Spinal cord (tissue), 10 donors: ENCODE measurements at regions not wholly inside any gene's neighbourhood (a gene's known extent, or its start where the extent isn't known, plus 50 kb on each side); places are given as distances from the start of the nearest gene placed in this dataset. TPM values are rescaled to one million over a fixed set of nuclear protein-coding genes. Genes with fewer than 3 reads are reported as not detected.
A peak's percentile ranks its signal among the peaks of the same experiment; 100 is the strongest.

Source experiments
- DNase-seq, 6 donors: peaks; one replicate each; pipeline versions ENCODE4 v3.0.0 to v3.0.0-alpha.2; 2013 to 2015; ENCODE audit warnings: low spot score in 6 of 6, low read depth in 4 of 6
- H3K27ac ChIP-seq: one replicate; pipeline ENCODE4 v1.5.1; 2013; ENCODE audit warnings: low read depth, low read length, control low read depth
- H3K27me3 ChIP-seq: one replicate; pipeline ENCODE4 v1.6.1; 2013; ENCODE audit warnings: low read length; ENCODE audit not compliant: control insufficient read depth, insufficient read depth
- H3K36me3 ChIP-seq: one replicate; pipeline ENCODE4 v1.6.1; 2013; ENCODE audit warnings: low read length; ENCODE audit not compliant: control insufficient read depth, insufficient read depth
- H3K4me1 ChIP-seq: one replicate; pipeline ENCODE4 v1.6.1; 2013; ENCODE audit warnings: low read length; ENCODE audit not compliant: control insufficient read depth, insufficient read depth
- H3K4me3 ChIP-seq: one replicate; pipeline ENCODE4 v1.5.1; 2013; ENCODE audit warnings: low read depth, low read length, control low read depth
- H3K9me3 ChIP-seq: one replicate; pipeline ENCODE4 v1.6.1; 2013; ENCODE audit warnings: low read length; ENCODE audit not compliant: control insufficient read depth, insufficient read depth
- WGBS: methylation state at CpG from one replicate; pipeline ENCODE4 v1.1.5; 2013; ENCODE audit warnings: missing lambda C conversion rate; ENCODE audit not compliant: insufficient coverage; 5-methylcytosine and 5-hydroxymethylcytosine counted together
- small RNA-seq: library from RNA; depleted of rRNA; stranded (forward); fragments of <200 nt; gene quantifications from one replicate; pipeline ENCODE3, GENCODE V24; 2014; ENCODE audit warnings: low replicate concordance
- donor health status: healthy.

GRCh38 chr12:14308516-14308915 is 57.0 kb upstream of the ATF7IP start:
- Histone ChIP-seq H3K36me3 (no peaks in the 10 kb centered on the region), H3K9me3 (no peaks in the 10 kb centered on the region), H3K27ac (no peak overlapping the region), H3K4me1 (no peaks in the 10 kb centered on the region), H3K27me3 (no peaks in the 10 kb centered on the region), H3K4me3 (no peak overlapping the region)
- WGBS, result no CpG with 5 or more reads among the region's 4 CpGs
- no peak for DNase-seq

- no peaks in the 10 kb centered on the region for H3K36me3 ChIP-seq
- H3K27ac ChIP-seq, result no peak overlapping the region
- no peak for DNase-seq
- no peaks in the 10 kb centered on the region for H3K27me3 ChIP-seq
- no peaks in the 10 kb centered on the region for H3K9me3 ChIP-seq
- no peaks in the 10 kb centered on the region for H3K4me1 ChIP-seq
- no CpG with 5 or more reads among the region's 1 CpG for WGBS
- H3K4me3 ChIP-seq, result no peak overlapping the region
Observed at GRCh38 chr12:14310866-14311265, 54.6 kb upstream of the ATF7IP start.

GRCh38 chr12:14313379-14314138 is 51.9 kb upstream of the ATF7IP start:
- no peaks in the 10 kb centered on the region for H3K4me1 ChIP-seq
- H3K9me3 ChIP-seq, result no peaks in the 10 kb centered on the region
- H3K4me3 ChIP-seq, result no peak overlapping the region
- H3K27ac ChIP-seq, result no peak overlapping the region
- H3K36me3 ChIP-seq, result no peaks in the 10 kb centered on the region
- 92% methylated on average over 5 of the region's 7 CpGs for WGBS
- peak in 1 of 6 donors; percentile 2 for DNase-seq
- H3K27me3 ChIP-seq, result no peaks in the 10 kb centered on the region

- 92% methylated on average over 5 of the region's 6 CpGs for WGBS
- Histone ChIP-seq H3K27me3 (no peaks in the 10 kb centered on the region), H3K27ac (no peak overlapping the region), H3K4me1 (no peaks in the 10 kb centered on the region), H3K9me3 (no peaks in the 10 kb centered on the region), H3K36me3 (no peaks in the 10 kb centered on the region), H3K4me3 (no peak overlapping the region)
- no peak for DNase-seq
Observed at GRCh38 chr12:14314801-14315200, 50.7 kb upstream of the ATF7IP start.

GRCh38 chr12:14315501-14315900 is 50.0 kb upstream of the ATF7IP start:
- Histone ChIP-seq H3K27me3 (no peaks in the 10 kb centered on the region), H3K27ac (no peak overlapping the region), H3K4me1 (no peaks in the 10 kb centered on the region), H3K4me3 (no peak overlapping the region), H3K9me3 (no peaks in the 10 kb centered on the region), H3K36me3 (no peaks in the 10 kb centered on the region)
- DNase-seq, result peak in 1 of 6 donors; percentile 9

Small RNA genes in the stretch of these regions (small RNA-seq; reads per million reads assigned to genes)
- gene AC092470.1, result not detected
- not detected for gene AC135001.1
- not detected for gene MRPS18CP4
- gene RNU6-491P, result not detected
